ENCODE measurements at regions not wholly inside any gene's neighbourhood (a gene's known extent, or its start where the extent isn't known, plus 50 kb on each side); places are given as distances from the start of the nearest gene placed in this dataset.

GRCh38 chr7:41869091-41869490 is 166.2 kb upstream of the INHBA start:
- Mint-ChIP-seq H3K36me3 (no peaks in the 10 kb centered on the region), H3K9me3 (peaks cover 8% of the 10 kb centered on the region), H3K27ac (no peak overlapping the region), H3K27me3 (peaks cover 55% of the 10 kb centered on the region), H3K4me3 (no peak overlapping the region), H3K4me1 (peaks cover 12% of the 10 kb centered on the region)
- no peak for DNase-seq

- Mint-ChIP-seq H3K36me3 (no peaks in the 10 kb centered on the region), H3K27ac (no peak overlapping the region), H3K4me3 (no peak overlapping the region), H3K4me1 (peaks cover 12% of the 10 kb centered on the region), H3K27me3 (peaks cover 53% of the 10 kb centered on the region), H3K9me3 (peaks cover 10% of the 10 kb centered on the region)
- no peak for DNase-seq
These were observed 164.9 kb upstream of the INHBA start for GRCh38 chr7:41867639-41868280.

- H3K4me3 Mint-ChIP-seq = no peak overlapping the region
- peaks cover 19% of the 10 kb centered on the region for H3K27me3 Mint-ChIP-seq
- H3K36me3 Mint-ChIP-seq = no peaks in the 10 kb centered on the region
- DNase-seq = no peak
- no peaks in the 10 kb centered on the region for H3K4me1 Mint-ChIP-seq
- peaks cover 10% of the 10 kb centered on the region for H3K9me3 Mint-ChIP-seq
- no peak overlapping the region for H3K27ac Mint-ChIP-seq
These were observed 159.4 kb upstream of the INHBA start for GRCh38 chr7:41862261-41862660.

- H3K36me3 Mint-ChIP-seq = no peaks in the 10 kb centered on the region
- peaks cover 20% of the 10 kb centered on the region for H3K27me3 Mint-ChIP-seq
- H3K4me3 Mint-ChIP-seq = no peak overlapping the region
- H3K27ac Mint-ChIP-seq = no peak overlapping the region
- peaks cover 2% of the 10 kb centered on the region for H3K4me1 Mint-ChIP-seq
- DNase-seq = no peak
- peaks cover 10% of the 10 kb centered on the region for H3K9me3 Mint-ChIP-seq
These were observed 158.8 kb upstream of the INHBA start for GRCh38 chr7:41861642-41862041.

GRCh38 chr7:41858201-41858600 is 155.3 kb upstream of the INHBA start:
- H3K27ac Mint-ChIP-seq = no peak overlapping the region
- DNase-seq = no peak
- no peaks in the 10 kb centered on the region for H3K9me3 Mint-ChIP-seq
- H3K36me3 Mint-ChIP-seq = no peaks in the 10 kb centered on the region
- H3K4me1 Mint-ChIP-seq = peaks cover 5% of the 10 kb centered on the region
- peaks cover 20% of the 10 kb centered on the region for H3K27me3 Mint-ChIP-seq
- no peak overlapping the region for H3K4me3 Mint-ChIP-seq

GRCh38 chr7:41855798-41856197 is 152.9 kb upstream of the INHBA start:
- no peaks in the 10 kb centered on the region for H3K36me3 Mint-ChIP-seq
- no peak overlapping the region for H3K27ac Mint-ChIP-seq
- peaks cover 20% of the 10 kb centered on the region for H3K27me3 Mint-ChIP-seq
- H3K4me3 Mint-ChIP-seq = no peak overlapping the region
- H3K9me3 Mint-ChIP-seq = peaks cover 4% of the 10 kb centered on the region
- H3K4me1 Mint-ChIP-seq = peaks cover 5% of the 10 kb centered on the region
- no peak for DNase-seq

GRCh38 chr7:41847606-41848005 is 144.7 kb upstream of the INHBA start:
- Mint-ChIP-seq H3K27ac (no peak overlapping the region), H3K36me3 (peaks cover 3% of the 10 kb centered on the region), H3K4me1 (peaks cover 4% of the 10 kb centered on the region), H3K9me3 (peaks cover 13% of the 10 kb centered on the region), H3K4me3 (no peak overlapping the region), H3K27me3 (peaks cover 9% of the 10 kb centered on the region)
- DNase-seq = no peak

GRCh38 chr7:41847151-41847550 is 144.3 kb upstream of the INHBA start:
- Mint-ChIP-seq H3K4me1 (peaks cover 4% of the 10 kb centered on the region), H3K4me3 (no peak overlapping the region), H3K27ac (peak overlapping the region; percentile 43), H3K36me3 (peaks cover 3% of the 10 kb centered on the region), H3K27me3 (peaks cover 12% of the 10 kb centered on the region), H3K9me3 (peaks cover 13% of the 10 kb centered on the region)
- DNase-seq = no peak

GRCh38 chr7:41842956-41843355 is 140.1 kb upstream of the INHBA start:
- H3K27ac Mint-ChIP-seq = no peak overlapping the region
- peaks cover 18% of the 10 kb centered on the region for H3K27me3 Mint-ChIP-seq
- no peaks in the 10 kb centered on the region for H3K36me3 Mint-ChIP-seq
- H3K4me3 Mint-ChIP-seq = no peak overlapping the region
- peaks cover 6% of the 10 kb centered on the region for H3K9me3 Mint-ChIP-seq
- DNase-seq = no peak
- peaks cover 4% of the 10 kb centered on the region for H3K4me1 Mint-ChIP-seq

- no peak for DNase-seq
- no peak overlapping the region for H3K4me3 Mint-ChIP-seq
- peaks cover 19% of the 10 kb centered on the region for H3K27me3 Mint-ChIP-seq
- no peak overlapping the region for H3K27ac Mint-ChIP-seq
- H3K36me3 Mint-ChIP-seq = no peaks in the 10 kb centered on the region
- H3K4me1 Mint-ChIP-seq = no peaks in the 10 kb centered on the region
- H3K9me3 Mint-ChIP-seq = peaks cover 7% of the 10 kb centered on the region
These were observed 135.0 kb upstream of the INHBA start for GRCh38 chr7:41837916-41838315.

GRCh38 chr7:41835976-41836530 is 133.2 kb upstream of the INHBA start:
- peaks cover 3% of the 10 kb centered on the region for H3K36me3 Mint-ChIP-seq
- peaks cover 18% of the 10 kb centered on the region for H3K9me3 Mint-ChIP-seq
- DNase-seq = no peak
- no peak overlapping the region for H3K4me3 Mint-ChIP-seq
- peaks cover 16% of the 10 kb centered on the region for H3K27me3 Mint-ChIP-seq
- H3K27ac Mint-ChIP-seq = no peak overlapping the region
- peaks cover under 1% of the 10 kb centered on the region for H3K4me1 Mint-ChIP-seq

GRCh38 chr7:41834805-41835694 is 132.2 kb upstream of the INHBA start:
- H3K27me3 Mint-ChIP-seq = peaks cover 13% of the 10 kb centered on the region
- H3K4me1 Mint-ChIP-seq = peaks cover 2% of the 10 kb centered on the region
- DNase-seq = no peak
- H3K4me3 Mint-ChIP-seq = no peak overlapping the region
- no peak overlapping the region for H3K27ac Mint-ChIP-seq
- peaks cover 3% of the 10 kb centered on the region for H3K36me3 Mint-ChIP-seq
- peaks cover 19% of the 10 kb centered on the region for H3K9me3 Mint-ChIP-seq

GRCh38 chr7:41832941-41833340 is 130.1 kb upstream of the INHBA start:
- no peak for DNase-seq
- Mint-ChIP-seq H3K27ac (no peak overlapping the region), H3K4me3 (no peak overlapping the region), H3K36me3 (peaks cover 3% of the 10 kb centered on the region), H3K4me1 (peaks cover 2% of the 10 kb centered on the region), H3K27me3 (peaks cover 10% of the 10 kb centered on the region), H3K9me3 (peaks cover 19% of the 10 kb centered on the region)

- no peak for DNase-seq
- Mint-ChIP-seq H3K4me1 (peaks cover 2% of the 10 kb centered on the region), H3K27me3 (no peaks in the 10 kb centered on the region), H3K36me3 (peaks cover 3% of the 10 kb centered on the region), H3K4me3 (no peak overlapping the region), H3K9me3 (peaks cover 19% of the 10 kb centered on the region), H3K27ac (no peak overlapping the region)
These were observed 127.4 kb upstream of the INHBA start for GRCh38 chr7:41830271-41830670.

- H3K4me3 Mint-ChIP-seq = no peak overlapping the region
- H3K9me3 Mint-ChIP-seq = peaks cover 19% of the 10 kb centered on the region
- H3K4me1 Mint-ChIP-seq = peaks cover 6% of the 10 kb centered on the region
- peaks cover 3% of the 10 kb centered on the region for H3K27me3 Mint-ChIP-seq
- H3K27ac Mint-ChIP-seq = no peak overlapping the region
- H3K36me3 Mint-ChIP-seq = peaks cover 3% of the 10 kb centered on the region
- no peak for DNase-seq
These were observed 126.0 kb upstream of the INHBA start for GRCh38 chr7:41828911-41829310.

All from activated naive CD8-positive, alpha-beta T cell treated with anti-CD3 and anti-CD28 coated beads for 36 hours (primary cell).